Right lobe of liver (tissue), 4 donors: ENCODE measurements at regions not wholly inside any gene's neighbourhood (a gene's known extent, or its start where the extent isn't known, plus 50 kb on each side); places are given as distances from the start of the nearest gene placed in this dataset.

Source experiments
- CTCF ChIP-seq, 4 donors: fragments of 200-600 bp in 3 of 4; fragments of 450-650 bp in 1 of 4; IDR thresholded peaks; one replicate each; pipeline versions ENCODE4 v1.5.1 to v1.8.0; 2016 to 2022; ENCODE audit warnings: antibody characterized with exemption in 4 of 4, mild to moderate bottlenecking in 2 of 4
- POLR2A ChIP-seq: fragments of 450-650 bp; IDR thresholded peaks from one replicate; pipeline ENCODE4 v1.6.1; 2017; ENCODE audit warnings: antibody characterized with exemption, mild to moderate bottlenecking
- donor health status: DM: no; HTN: no; CAD: no.
- donor health status: DM: no; HTN: no; CAD: no.
- donor health status: DM: no; HTN: yes; CAD: no.

DNA sequence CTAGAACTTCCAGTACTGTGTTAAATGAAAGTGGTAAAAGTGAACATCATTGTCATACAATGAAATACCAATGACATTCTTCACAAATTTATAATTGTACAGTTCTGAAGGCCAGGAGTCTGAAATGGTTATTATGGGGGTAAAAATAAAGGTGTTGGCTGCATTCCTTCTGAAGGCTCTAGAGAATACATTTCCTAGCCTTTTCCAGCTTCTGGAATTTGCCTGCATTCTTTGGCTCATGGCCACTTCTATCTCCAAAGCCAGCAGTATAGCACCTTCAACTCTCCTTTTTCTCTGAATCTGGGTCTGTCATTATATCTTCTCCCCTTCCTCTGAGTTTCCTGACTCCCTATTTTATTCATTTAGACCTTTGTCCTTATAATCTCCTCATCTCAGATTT, 1232.7 kb upstream of the TENM4 start:
- TF ChIP-seq CTCF (IDR thresholded peaks at IDR 0.05) (no peak), POLR2A (no peak)
